Sigmoid colon (tissue), 6 donors: ENCODE measurements at regions not wholly inside any gene's neighbourhood (a gene's known extent, or its start where the extent isn't known, plus 50 kb on each side); places are given as distances from the start of the nearest gene placed in this dataset.

Experiments used
- DNase-seq: peaks from one replicate; pipeline ENCODE4 v3.0.0-alpha.2; 2019
- H3K27ac ChIP-seq, 4 donors: fragments of 200-600 bp; sonication (generic); one replicate each; pipeline ENCODE4 v1.5.1; 2016 to 2019; ENCODE audit warnings: mild to moderate bottlenecking in 1 of 4
- H3K27me3 ChIP-seq, 3 donors: fragments of 200-600 bp; sonication (generic); one replicate each; pipeline ENCODE4 v1.5.1; 2019; ENCODE audit warnings: mild to moderate bottlenecking in 1 of 3
- H3K36me3 ChIP-seq, 4 donors: fragments of 200-600 bp; sonication (generic); one replicate each; pipeline ENCODE4 v1.5.1; 2016 to 2019
- H3K4me1 ChIP-seq, 4 donors: fragments of 200-600 bp; sonication (generic); one replicate each; pipeline ENCODE4 v1.5.1; 2017 to 2019
- H3K4me3 ChIP-seq, 4 donors: fragments of 200-600 bp; sonication (generic); one replicate each; pipeline ENCODE4 v1.5.1; 2017 to 2019; ENCODE audit warnings: mild to moderate bottlenecking in 2 of 4, moderate library complexity in 1 of 4
- H3K9me3 ChIP-seq, 4 donors: fragments of 200-600 bp in 3 of 4; sonication (generic) in 3 of 4; one replicate each; pipeline versions ENCODE4 v1.5.1 to v1.6.1; 2013 to 2019
- EP300 ChIP-seq, 4 donors: sonication (generic); formaldehyde crosslinking; IDR thresholded peaks; one replicate each; pipeline ENCODE4 v1.6.1; 2017; ENCODE audit warnings: antibody characterized with exemption in 4 of 4
- POLR2A ChIP-seq, 2 donors: fragments of 450-650 bp; IDR thresholded peaks; one replicate each; pipeline ENCODE4 v1.6.1; 2016; ENCODE audit warnings: antibody characterized with exemption in 2 of 2, mild to moderate bottlenecking in 2 of 2, moderate library complexity in 2 of 2
- POLR2AphosphoS5 ChIP-seq, 4 donors: sonication (generic); formaldehyde crosslinking; IDR thresholded peaks; one replicate each; pipeline ENCODE4 v1.6.1; 2017; ENCODE audit warnings: antibody characterized with exemption in 4 of 4
- WGBS, 2 donors: extraction: QIAGEN DNeasy Blood & Tissue Kit; methylation state at CpG; one replicate each; pipeline ENCODE4 v1.1.7; 2013; 5-methylcytosine and 5-hydroxymethylcytosine counted together
- intact Hi-C: fragments of 100-400 bp; cut with DNase I; formaldehyde crosslinking; loops from one replicate; pipeline ENCODE4 v1.15.1; 2023
- TF ChIP-seq, protein P1 (sequence below), 4 experiments: fragments of 450-650 bp in 3 of 4; fragments of 200-600 bp in 1 of 4; IDR thresholded peaks; one replicate each; pipeline ENCODE4 v1.5.1; 2016 to 2019; ENCODE audit warnings: antibody characterized with exemption in 4 of 4, mild to moderate bottlenecking in 3 of 4, moderate library complexity in 2 of 4
- donor health status: healthy with polysubstance abuse.
- donor health status: healthy.

DNA sequence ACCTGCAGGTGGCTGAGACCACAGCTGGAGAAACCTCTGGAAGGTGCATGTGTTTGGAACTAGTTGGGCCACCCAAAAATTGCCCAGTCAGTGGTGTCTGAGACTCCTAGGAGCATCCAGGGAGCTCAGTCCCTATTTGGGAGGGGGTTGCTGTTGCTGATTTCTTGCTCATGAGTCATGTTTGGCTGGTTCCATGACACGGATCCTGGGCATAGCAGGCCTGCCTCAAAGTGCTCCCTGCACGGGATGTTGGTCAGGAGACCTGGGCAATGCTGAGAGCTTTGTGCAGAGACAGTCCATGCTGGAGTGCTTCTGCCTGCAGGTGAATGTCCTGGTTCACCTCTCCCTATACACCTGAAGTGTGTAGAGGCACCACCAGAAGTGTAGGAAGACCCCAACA, 194.2 kb downstream of the GLI2 start:
- intact Hi-C loops, result no loop called here
- Histone ChIP-seq H3K4me3 (no peak overlapping the region), H3K27ac (no peak overlapping the region), H3K9me3 (peaks cover 0 to 3% (median 0%) of the 10 kb centered on the region in 4 donors), H3K36me3 (no peaks in the 10 kb centered on the region), H3K4me1 (peaks cover 0 to 12% (median 10%) of the 10 kb centered on the region in 4 donors), H3K27me3 (no peaks in the 10 kb centered on the region)
- no peak for TF ChIP-seq POLR2AphosphoS5 (IDR thresholded peaks at IDR 0.05)
- no peak for TF ChIP-seq EP300 (IDR thresholded peaks at IDR 0.05)
- no peak for DNase-seq
- 83 to 91% methylated on average over 2 of the region's 2 CpGs for WGBS, 2 donors

DNA sequence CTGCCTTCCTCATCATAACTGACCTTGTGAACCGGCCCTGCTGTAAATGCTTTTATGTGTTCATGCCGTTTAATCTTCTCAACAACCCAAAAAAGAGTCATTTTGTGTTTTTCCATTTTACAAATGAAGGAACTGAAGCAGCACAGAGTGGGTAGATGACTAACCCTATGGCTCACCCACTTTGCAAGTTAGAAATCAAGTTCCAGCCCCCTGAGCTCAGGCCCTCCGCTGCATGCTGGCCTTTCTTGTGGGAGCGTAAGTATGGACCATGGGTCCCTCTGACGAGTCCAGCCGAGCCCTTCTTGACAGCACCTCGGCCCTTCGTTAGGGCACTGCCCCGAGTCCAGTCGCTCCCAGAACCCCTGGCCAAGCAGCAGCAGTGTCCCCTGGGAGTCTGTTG, 194.6 kb downstream of the GLI2 start:
- no peaks in the 10 kb centered on the region for H3K27me3 ChIP-seq
- DNase-seq, result no peak
- H3K4me3 ChIP-seq, result no peak overlapping the region
- TF ChIP-seq POLR2A (IDR thresholded peaks at IDR 0.05), result no peak
- TF ChIP-seq, protein P1, sequence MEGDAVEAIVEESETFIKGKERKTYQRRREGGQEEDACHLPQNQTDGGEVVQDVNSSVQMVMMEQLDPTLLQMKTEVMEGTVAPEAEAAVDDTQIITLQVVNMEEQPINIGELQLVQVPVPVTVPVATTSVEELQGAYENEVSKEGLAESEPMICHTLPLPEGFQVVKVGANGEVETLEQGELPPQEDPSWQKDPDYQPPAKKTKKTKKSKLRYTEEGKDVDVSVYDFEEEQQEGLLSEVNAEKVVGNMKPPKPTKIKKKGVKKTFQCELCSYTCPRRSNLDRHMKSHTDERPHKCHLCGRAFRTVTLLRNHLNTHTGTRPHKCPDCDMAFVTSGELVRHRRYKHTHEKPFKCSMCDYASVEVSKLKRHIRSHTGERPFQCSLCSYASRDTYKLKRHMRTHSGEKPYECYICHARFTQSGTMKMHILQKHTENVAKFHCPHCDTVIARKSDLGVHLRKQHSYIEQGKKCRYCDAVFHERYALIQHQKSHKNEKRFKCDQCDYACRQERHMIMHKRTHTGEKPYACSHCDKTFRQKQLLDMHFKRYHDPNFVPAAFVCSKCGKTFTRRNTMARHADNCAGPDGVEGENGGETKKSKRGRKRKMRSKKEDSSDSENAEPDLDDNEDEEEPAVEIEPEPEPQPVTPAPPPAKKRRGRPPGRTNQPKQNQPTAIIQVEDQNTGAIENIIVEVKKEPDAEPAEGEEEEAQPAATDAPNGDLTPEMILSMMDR (IDR thresholded peaks at IDR 0.05), result no peak
- TF ChIP-seq POLR2AphosphoS5 (IDR thresholded peaks at IDR 0.05), result no peak
- TF ChIP-seq EP300 (IDR thresholded peaks at IDR 0.05), result no peak
- peaks cover 0 to 3% (median 0%) of the 10 kb centered on the region in 4 donors for H3K9me3 ChIP-seq
- no peaks in the 10 kb centered on the region for H3K36me3 ChIP-seq
- H3K27ac ChIP-seq, result no peak overlapping the region
- WGBS, 2 donors, result 91 to 94% methylated on average over 10 of the region's 10 CpGs
- H3K4me1 ChIP-seq, result peaks cover 0 to 16% (median 14%) of the 10 kb centered on the region in 4 donors
- intact Hi-C loops, result no loop called here

DNA sequence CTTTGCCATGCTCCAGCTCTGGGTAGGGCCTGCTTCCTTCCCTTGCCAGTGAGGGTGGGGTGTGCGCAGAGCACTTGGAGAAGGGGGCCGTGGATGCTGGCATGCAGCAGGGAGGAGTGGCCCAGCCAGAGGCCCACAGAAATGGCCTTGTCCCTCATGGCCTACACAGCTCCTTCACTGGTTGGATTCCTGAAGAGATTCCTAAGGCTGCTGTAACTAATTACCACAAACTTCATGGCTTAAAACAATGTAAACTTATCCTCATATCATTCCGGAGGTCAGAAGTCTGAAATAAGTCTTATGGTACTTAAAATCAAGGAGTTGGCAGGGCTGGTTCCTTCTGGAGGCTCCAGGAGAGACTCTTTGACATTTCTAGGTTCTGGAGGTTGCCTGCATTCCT, 195.2 kb downstream of the GLI2 start:
- no peak for DNase-seq
- Histone ChIP-seq H3K9me3 (peaks cover 0 to 3% (median 0%) of the 10 kb centered on the region in 4 donors), H3K4me3 (no peak overlapping the region), H3K36me3 (no peaks in the 10 kb centered on the region), H3K27me3 (no peaks in the 10 kb centered on the region), H3K4me1 (peaks cover 0 to 22% (median 20%) of the 10 kb centered on the region in 4 donors), H3K27ac (no peak overlapping the region)
- no peak for TF ChIP-seq POLR2AphosphoS5 (IDR thresholded peaks at IDR 0.05)
- TF ChIP-seq, protein P1 (IDR thresholded peaks at IDR 0.05), result no peak
- no peak for TF ChIP-seq EP300 (IDR thresholded peaks at IDR 0.05)
- no peak for TF ChIP-seq POLR2A (IDR thresholded peaks at IDR 0.05)
- intact Hi-C loops, result no loop called here
- 91 to 97% methylated on average over 3 of the region's 3 CpGs for WGBS, 2 donors

- no peak for DNase-seq
- H3K36me3 ChIP-seq, result no peaks in the 10 kb centered on the region
- 52 to 82% methylated on average over 7 of the region's 7 CpGs for WGBS, 2 donors
- intact Hi-C loops, result no loop called here
- TF ChIP-seq POLR2AphosphoS5 (IDR thresholded peaks at IDR 0.05) (no peak), EP300 (IDR thresholded peaks at IDR 0.05) (no peak), POLR2A (IDR thresholded peaks at IDR 0.05) (no peak)
- TF ChIP-seq, protein P1 (IDR thresholded peaks at IDR 0.05), result no peak
- no peak overlapping the region for H3K27ac ChIP-seq
- peaks cover 0 to 38% (median 36%) of the 10 kb centered on the region in 4 donors for H3K4me1 ChIP-seq
- H3K9me3 ChIP-seq, result peaks cover 0 to 3% (median 0%) of the 10 kb centered on the region in 4 donors
- H3K27me3 ChIP-seq, result no peaks in the 10 kb centered on the region
- no peak overlapping the region for H3K4me3 ChIP-seq
Observed at GRCh38 chr2:120932472-120932871, 196.8 kb downstream of the GLI2 start.

- Histone ChIP-seq H3K27me3 (no peaks in the 10 kb centered on the region), H3K27ac (no peak overlapping the region), H3K9me3 (peaks cover 0 to 3% (median 0%) of the 10 kb centered on the region in 4 donors), H3K36me3 (no peaks in the 10 kb centered on the region), H3K4me1 (peaks cover 0 to 42% (median 40%) of the 10 kb centered on the region in 4 donors), H3K4me3 (no peak overlapping the region)
- 34 to 62% methylated on average over 7 of the region's 7 CpGs for WGBS, 2 donors
- intact Hi-C loops, result no loop called here
- TF ChIP-seq POLR2AphosphoS5 (IDR thresholded peaks at IDR 0.05) (no peak), POLR2A (IDR thresholded peaks at IDR 0.05) (no peak), EP300 (IDR thresholded peaks at IDR 0.05) (no peak)
- TF ChIP-seq, protein P1 (IDR thresholded peaks at IDR 0.05), result no peak
- DNase-seq, result no peak
Observed at GRCh38 chr2:120932881-120933280, 197.2 kb downstream of the GLI2 start.
